Ovary (tissue), 3 donors: ENCODE measurements at regions not wholly inside any gene's neighbourhood (a gene's known extent, or its start where the extent isn't known, plus 50 kb on each side); places are given as distances from the start of the nearest gene placed in this dataset.

Source experiments
- EP300 ChIP-seq: sonication (generic); formaldehyde crosslinking; IDR thresholded peaks from one replicate; pipeline ENCODE4 v1.6.1; 2017; ENCODE audit warnings: antibody characterized with exemption
- POLR2A ChIP-seq: fragments of 450-650 bp; IDR thresholded peaks from one replicate; pipeline ENCODE4 v1.6.1; 2017; ENCODE audit warnings: antibody characterized with exemption, mild to moderate bottlenecking, moderate library complexity
- TF ChIP-seq, protein P1 (sequence below), 3 donors: fragments of 450-650 bp in 2 of 3; fragments of 200-600 bp in 1 of 3; IDR thresholded peaks; one replicate each; pipeline versions ENCODE4 v1.5.1 to v1.8.0; 2016 to 2022; ENCODE audit warnings: antibody characterized with exemption in 3 of 3, mild to moderate bottlenecking in 1 of 3
- donor health status: DM: no; HTN: no; CAD: no.

DNA sequence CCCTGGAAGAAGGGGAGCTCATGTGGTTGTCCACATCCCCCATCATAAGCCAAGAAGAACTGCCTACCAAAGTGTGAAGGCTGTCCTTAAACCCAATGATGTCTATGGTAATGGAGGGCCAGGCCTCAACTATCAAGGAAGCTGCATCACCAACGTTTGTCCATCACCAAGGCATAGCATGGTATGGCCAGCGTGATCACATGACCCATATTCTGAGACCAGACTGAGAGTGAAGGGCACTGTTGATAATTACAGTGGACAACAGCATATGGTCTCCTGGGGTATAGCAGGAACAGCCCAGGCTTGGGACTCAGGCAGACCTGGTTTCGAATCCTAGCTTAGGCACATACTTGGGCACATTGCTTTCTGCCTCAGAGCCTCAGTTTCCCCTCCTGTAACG is 218.2 kb upstream of the RREB1 start:
- no peak for TF ChIP-seq POLR2A
- TF ChIP-seq EP300: no peak
- TF ChIP-seq, protein P1, sequence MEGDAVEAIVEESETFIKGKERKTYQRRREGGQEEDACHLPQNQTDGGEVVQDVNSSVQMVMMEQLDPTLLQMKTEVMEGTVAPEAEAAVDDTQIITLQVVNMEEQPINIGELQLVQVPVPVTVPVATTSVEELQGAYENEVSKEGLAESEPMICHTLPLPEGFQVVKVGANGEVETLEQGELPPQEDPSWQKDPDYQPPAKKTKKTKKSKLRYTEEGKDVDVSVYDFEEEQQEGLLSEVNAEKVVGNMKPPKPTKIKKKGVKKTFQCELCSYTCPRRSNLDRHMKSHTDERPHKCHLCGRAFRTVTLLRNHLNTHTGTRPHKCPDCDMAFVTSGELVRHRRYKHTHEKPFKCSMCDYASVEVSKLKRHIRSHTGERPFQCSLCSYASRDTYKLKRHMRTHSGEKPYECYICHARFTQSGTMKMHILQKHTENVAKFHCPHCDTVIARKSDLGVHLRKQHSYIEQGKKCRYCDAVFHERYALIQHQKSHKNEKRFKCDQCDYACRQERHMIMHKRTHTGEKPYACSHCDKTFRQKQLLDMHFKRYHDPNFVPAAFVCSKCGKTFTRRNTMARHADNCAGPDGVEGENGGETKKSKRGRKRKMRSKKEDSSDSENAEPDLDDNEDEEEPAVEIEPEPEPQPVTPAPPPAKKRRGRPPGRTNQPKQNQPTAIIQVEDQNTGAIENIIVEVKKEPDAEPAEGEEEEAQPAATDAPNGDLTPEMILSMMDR (IDR thresholded peaks at IDR 0.05): no peak
